RWPE2 (cell line): ENCODE measurements at regions not wholly inside any gene's neighbourhood (a gene's known extent, or its start where the extent isn't known, plus 50 kb on each side); places are given as distances from the start of the nearest gene placed in this dataset.

Source experiments
- ATAC-seq: fragments of 200-7000 bp; cut with Tn5 transposase; 3 replicates; pipeline ENCODE4 v1.9.1; 2021; ENCODE audit warnings: low read depth
- DNase-seq: peaks from one replicate; pipeline ENCODE4 v3.0.0-alpha.2; 2020; ENCODE audit warnings: low spot score
- H3K27ac ChIP-seq: fragments of 450-650 bp; 2 replicates; pipeline ENCODE4 v1.5.1; 2017; ENCODE audit warnings: mild to moderate bottlenecking; ENCODE audit not compliant: poor library complexity, severe bottlenecking
- H3K27me3 ChIP-seq: fragments of 250-450 bp; sonication (Bioruptor Pico); 2 replicates; pipeline ENCODE4 v1.5.1; 2021; ENCODE audit warnings: mild to moderate bottlenecking, moderate library complexity; ENCODE audit not compliant: insufficient read depth, poor library complexity, severe bottlenecking
- H3K36me3 ChIP-seq: fragments of 250-450 bp; sonication (Bioruptor Pico); 2 replicates; pipeline ENCODE4 v1.5.1; 2020; ENCODE audit warnings: low read depth, mild to moderate bottlenecking, moderate library complexity
- H3K4me1 ChIP-seq: fragments of 250-450 bp; sonication (Bioruptor Pico); 2 replicates; pipeline ENCODE4 v1.5.1; 2021; ENCODE audit warnings: mild to moderate bottlenecking, moderate library complexity; ENCODE audit not compliant: insufficient read depth, poor library complexity, severe bottlenecking
- H3K4me3 ChIP-seq: fragments of 250-450 bp; sonication (Bioruptor Pico); 2 replicates; pipeline ENCODE4 v1.5.1; 2021; ENCODE audit warnings: mild to moderate bottlenecking, moderate library complexity; ENCODE audit not compliant: severe bottlenecking
- H3K9me3 ChIP-seq: fragments of 250-450 bp; sonication (Bioruptor Pico); 2 replicates; pipeline ENCODE4 v1.5.1; 2021; ENCODE audit warnings: mild to moderate bottlenecking, moderate library complexity; ENCODE audit not compliant: severe bottlenecking
- CTCF ChIP-seq: fragments of 450-650 bp; IDR thresholded peaks from one replicate; pipeline ENCODE4 v1.5.1; 2017; ENCODE audit warnings: mild to moderate bottlenecking, moderate library complexity; ENCODE audit not compliant: poor library complexity, severe bottlenecking

- DNase-seq (no peak), ATAC-seq (no peak)
- peaks cover 12% of the 10 kb centered on the region for H3K4me1 ChIP-seq
- H3K9me3 ChIP-seq: no peaks in the 10 kb centered on the region
- H3K27ac ChIP-seq: no peak overlapping the region
- no peaks in the 10 kb centered on the region for H3K36me3 ChIP-seq
- H3K4me3 ChIP-seq: no peak overlapping the region
- TF ChIP-seq CTCF: no peak
- H3K27me3 ChIP-seq: no peaks in the 10 kb centered on the region
Measured at GRCh38 chr10:121417298-121417697, 180.9 kb downstream of the FGFR2 start.

- no peaks in the 10 kb centered on the region for H3K36me3 ChIP-seq
- H3K27me3 ChIP-seq: no peaks in the 10 kb centered on the region
- no peak overlapping the region for H3K27ac ChIP-seq
- H3K4me3 ChIP-seq: no peak overlapping the region
- no peak for TF ChIP-seq CTCF
- ATAC-seq (peak; percentile 99), DNase-seq (no peak)
- peaks cover 12% of the 10 kb centered on the region for H3K4me1 ChIP-seq
- no peaks in the 10 kb centered on the region for H3K9me3 ChIP-seq
Measured at GRCh38 chr10:121418126-121418777, 180.0 kb downstream of the FGFR2 start.

GRCh38 chr10:121420006-121420405 lies 178.2 kb downstream of the FGFR2 start:
- ATAC-seq: no peak
- H3K36me3 ChIP-seq: no peaks in the 10 kb centered on the region
- no peaks in the 10 kb centered on the region for H3K27me3 ChIP-seq
- no peak overlapping the region for H3K4me3 ChIP-seq
- H3K4me1 ChIP-seq: peaks cover 12% of the 10 kb centered on the region
- no peak for TF ChIP-seq CTCF
- no peaks in the 10 kb centered on the region for H3K9me3 ChIP-seq
- no peak for DNase-seq
- no peak overlapping the region for H3K27ac ChIP-seq

GRCh38 chr10:121422096-121422495 lies 176.1 kb downstream of the FGFR2 start:
- H3K4me3 ChIP-seq: no peak overlapping the region
- H3K36me3 ChIP-seq: no peaks in the 10 kb centered on the region
- DNase-seq (no peak), ATAC-seq (no peak)
- no peak overlapping the region for H3K27ac ChIP-seq
- no peaks in the 10 kb centered on the region for H3K27me3 ChIP-seq
- no peaks in the 10 kb centered on the region for H3K9me3 ChIP-seq
- no peak for TF ChIP-seq CTCF
- H3K4me1 ChIP-seq: peaks cover 12% of the 10 kb centered on the region

GRCh38 chr10:121425623-121426022 lies 172.6 kb downstream of the FGFR2 start:
- Histone ChIP-seq H3K4me3 (no peak overlapping the region), H3K27me3 (no peaks in the 10 kb centered on the region), H3K36me3 (no peaks in the 10 kb centered on the region), H3K4me1 (no peaks in the 10 kb centered on the region), H3K9me3 (no peaks in the 10 kb centered on the region), H3K27ac (no peak overlapping the region)
- ATAC-seq (no peak), DNase-seq (no peak)
- no peak for TF ChIP-seq CTCF
